Ishikawa (cell line): ENCODE measurements at regions not wholly inside any gene's neighbourhood (a gene's known extent, or its start where the extent isn't known, plus 50 kb on each side); places are given as distances from the start of the nearest gene placed in this dataset.

Experiments
- CEBPB ChIP-seq: IDR thresholded peaks from 2 replicates; pipeline ENCODE4 v1.6.1; 2012
- CREB1 ChIP-seq: IDR thresholded peaks from 2 replicates; pipeline ENCODE4 v1.6.1; 2012; ENCODE audit warnings: low read depth
- EGR1 ChIP-seq: IDR thresholded peaks from 2 replicates; pipeline ENCODE4 v1.6.1; 2012
- EP300 ChIP-seq: IDR thresholded peaks from 2 replicates; pipeline ENCODE4 v1.6.1; 2012; ENCODE audit warnings: borderline replicate concordance
- FOXM1 ChIP-seq: IDR thresholded peaks from 2 replicates; pipeline ENCODE4 v1.6.1; 2012; ENCODE audit warnings: low read depth, borderline replicate concordance
- MAX ChIP-seq: IDR thresholded peaks from 2 replicates; pipeline ENCODE4 v1.6.1; 2012
- NFIC ChIP-seq: IDR thresholded peaks from 2 replicates; pipeline ENCODE4 v1.6.1; 2012
- RAD21 ChIP-seq: IDR thresholded peaks from 2 replicates; pipeline ENCODE4 v1.6.1; 2012; ENCODE audit warnings: low read depth
- REST ChIP-seq: IDR thresholded peaks from 2 replicates; pipeline ENCODE4 v1.6.1; 2012; ENCODE audit warnings: low read depth, mild to moderate bottlenecking
- TAF1 ChIP-seq: IDR thresholded peaks from 2 replicates; pipeline ENCODE4 v1.6.1; 2012; ENCODE audit warnings: low read depth, mild to moderate bottlenecking
- TCF12 ChIP-seq: IDR thresholded peaks from 2 replicates; pipeline ENCODE4 v1.6.1; 2012; ENCODE audit warnings: low read depth
- TEAD4 ChIP-seq: IDR thresholded peaks from 2 replicates; pipeline ENCODE4 v1.6.1; 2012
- YY1 ChIP-seq: IDR thresholded peaks from 2 replicates; pipeline ENCODE4 v1.6.1; 2012; ENCODE audit warnings: low read depth
- ZBTB7A ChIP-seq: IDR thresholded peaks from 2 replicates; pipeline ENCODE4 v1.6.1; 2012; ENCODE audit warnings: low read depth
- TF ChIP-seq, protein P1 (sequence below): IDR thresholded peaks from 2 replicates; pipeline ENCODE4 v1.6.1; 2012

DNA sequence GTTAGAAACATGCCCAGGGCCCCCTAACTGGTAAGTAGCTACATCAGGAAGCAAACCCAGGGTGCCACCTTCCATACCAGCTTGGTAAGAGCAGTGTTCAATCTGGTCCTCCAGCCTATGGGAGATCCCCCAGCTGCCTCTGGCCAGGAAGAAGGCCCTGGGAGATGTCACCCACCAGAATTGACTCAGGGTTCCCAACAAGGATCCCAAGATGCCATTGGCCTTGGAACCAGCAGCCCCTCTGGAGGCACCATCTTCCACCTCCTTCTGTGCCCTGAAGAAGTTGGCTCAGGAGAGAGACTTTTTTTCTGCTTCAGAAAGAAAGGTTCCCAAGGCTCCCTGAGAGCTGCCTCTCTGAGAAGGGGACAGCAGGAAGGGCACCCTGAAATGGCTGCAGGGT is 56.6 kb upstream of the IL17B start:
- TF ChIP-seq, protein P1, sequence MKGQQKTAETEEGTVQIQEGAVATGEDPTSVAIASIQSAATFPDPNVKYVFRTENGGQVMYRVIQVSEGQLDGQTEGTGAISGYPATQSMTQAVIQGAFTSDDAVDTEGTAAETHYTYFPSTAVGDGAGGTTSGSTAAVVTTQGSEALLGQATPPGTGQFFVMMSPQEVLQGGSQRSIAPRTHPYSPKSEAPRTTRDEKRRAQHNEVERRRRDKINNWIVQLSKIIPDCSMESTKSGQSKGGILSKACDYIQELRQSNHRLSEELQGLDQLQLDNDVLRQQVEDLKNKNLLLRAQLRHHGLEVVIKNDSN: no peak
- TF ChIP-seq TEAD4: no peak
- TF ChIP-seq TAF1: no peak
- no peak for TF ChIP-seq REST
- no peak for TF ChIP-seq EGR1
- no peak for TF ChIP-seq TCF12
- TF ChIP-seq MAX: no peak
- TF ChIP-seq RAD21: no peak
- TF ChIP-seq CEBPB: no peak
- no peak for TF ChIP-seq CREB1
- no peak for TF ChIP-seq FOXM1
- no peak for TF ChIP-seq ZBTB7A
- no peak for TF ChIP-seq NFIC
- TF ChIP-seq YY1: no peak
- no peak for TF ChIP-seq EP300

- TF ChIP-seq EP300 (no peak), EGR1 (no peak), TCF12 (no peak)
Observed at GRCh38 chr5:149435015-149435376, 55.9 kb upstream of the IL17B start.

DNA sequence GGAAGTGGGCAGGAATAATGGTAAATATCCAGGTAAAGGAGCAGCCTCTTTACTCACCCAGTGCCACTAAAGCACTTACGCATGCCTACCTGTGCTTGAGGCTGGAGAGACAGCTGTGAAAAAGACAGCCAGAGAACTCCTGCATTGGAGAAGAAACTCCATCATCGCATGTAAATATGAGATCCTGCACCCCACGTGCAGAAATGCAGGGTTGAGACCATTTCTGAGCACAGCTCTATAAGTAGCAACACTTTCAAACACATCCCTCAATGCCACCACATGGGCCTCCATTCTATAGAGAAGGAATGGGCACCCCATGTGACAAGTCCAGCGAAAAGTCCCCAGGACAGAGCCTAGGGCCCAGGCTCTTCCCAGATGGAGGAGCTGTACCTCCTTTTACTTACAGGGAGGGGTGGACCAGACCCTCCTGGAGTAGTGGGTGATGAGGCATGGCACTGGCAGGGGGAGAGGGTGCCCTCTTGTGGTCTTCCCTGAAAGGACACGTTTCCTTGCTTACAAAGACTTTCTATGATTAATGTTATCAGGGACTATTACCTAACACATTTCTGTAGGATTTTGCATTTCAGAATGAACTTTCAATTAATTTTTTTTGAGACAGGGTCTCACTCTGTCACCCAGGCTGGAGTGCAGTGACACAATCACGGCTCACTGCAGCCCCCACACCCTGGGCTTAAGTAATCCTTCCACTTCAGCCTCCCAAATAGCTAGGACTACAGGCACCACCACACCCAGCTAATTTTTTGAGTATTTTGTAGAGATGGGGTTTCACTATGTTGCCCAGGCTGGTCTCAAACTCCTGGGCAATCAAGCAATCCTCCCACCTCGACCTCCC is 55.3 kb upstream of the IL17B start:
- TF ChIP-seq RAD21 (peak; percentile 80), ZBTB7A (no peak), TAF1 (no peak), FOXM1 (no peak), CEBPB (no peak), REST (no peak), YY1 (no peak)

DNA sequence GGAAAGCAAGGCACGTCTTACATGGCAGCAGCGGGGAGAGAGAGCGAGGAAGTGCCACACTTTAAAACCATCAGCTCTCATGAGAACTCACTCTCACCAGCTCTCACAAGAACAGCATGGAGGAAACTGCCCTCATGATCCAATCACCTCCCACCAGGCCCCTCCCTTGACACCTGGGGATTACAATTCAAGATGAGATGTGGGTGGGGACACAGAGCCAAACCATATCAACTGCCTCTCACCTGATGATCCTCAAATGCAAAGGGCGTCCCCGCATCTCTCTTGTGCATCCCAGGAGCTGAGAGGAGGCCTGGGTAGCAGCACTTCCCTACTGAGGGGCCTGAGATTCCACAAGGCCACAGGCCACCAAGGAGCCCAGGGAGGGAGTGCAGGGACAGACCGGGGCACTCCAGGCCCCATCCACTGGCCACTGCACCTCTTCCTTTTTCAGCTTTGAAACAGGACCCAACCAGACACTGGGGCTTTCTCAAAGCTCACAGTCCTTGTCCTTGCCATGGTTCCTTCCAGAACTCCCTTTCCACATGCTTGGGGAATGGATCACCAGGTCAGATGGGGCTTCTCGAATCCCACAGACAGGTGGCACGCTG is 54.5 kb upstream of the IL17B start:
- TF ChIP-seq EGR1: no peak
- no peak for TF ChIP-seq EP300
- no peak for TF ChIP-seq CEBPB
- TF ChIP-seq TAF1: no peak
- no peak for TF ChIP-seq TEAD4
- no peak for TF ChIP-seq CREB1
- no peak for TF ChIP-seq YY1
- no peak for TF ChIP-seq TCF12
- no peak for TF ChIP-seq NFIC
- no peak for TF ChIP-seq MAX
- no peak for TF ChIP-seq REST
- TF ChIP-seq ZBTB7A: no peak
- TF ChIP-seq, protein P1: no peak

DNA sequence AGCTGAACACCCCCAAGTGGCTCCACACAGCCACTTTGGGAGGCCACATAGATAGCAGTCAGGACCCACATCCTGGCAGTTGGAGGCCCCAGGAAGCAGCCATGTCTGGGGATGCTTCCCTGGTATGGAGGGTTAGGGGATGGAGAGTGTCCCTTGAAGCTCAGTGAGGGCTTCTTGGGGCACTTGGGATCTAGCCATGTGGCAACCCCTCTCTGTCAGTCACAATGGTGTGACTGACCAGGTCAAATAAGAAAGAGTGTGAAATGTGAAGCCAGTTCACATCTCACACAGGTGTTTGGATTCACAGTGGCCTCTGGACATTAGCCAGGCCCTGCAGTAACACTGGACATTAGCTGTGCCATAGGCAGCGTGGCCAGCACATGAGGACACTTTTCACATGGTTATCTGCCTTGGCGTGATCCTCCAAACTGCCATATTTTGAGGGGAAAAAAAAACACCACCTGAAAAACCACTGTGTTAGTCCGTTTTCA is 53.9 kb upstream of the IL17B start:
- TF ChIP-seq MAX: no peak
- TF ChIP-seq, protein P1: no peak
- TF ChIP-seq CREB1: no peak
- no peak for TF ChIP-seq CEBPB
- TF ChIP-seq EP300: no peak
